GM10266 (cell line): ENCODE measurements at regions not wholly inside any gene's neighbourhood (a gene's known extent, or its start where the extent isn't known, plus 50 kb on each side); places are given as distances from the start of the nearest gene placed in this dataset.

Source experiments
- DNase-seq: peaks from one replicate; pipeline ENCODE4 v3.0.0; 2012; ENCODE audit errors: extremely low spot score
- CTCF ChIP-seq: IDR thresholded peaks from 2 replicates; pipeline ENCODE4 v1.5.1; 2012; ENCODE audit warnings: mild to moderate bottlenecking, low read depth; ENCODE audit not compliant: control insufficient read depth, insufficient read depth; ENCODE audit errors: missing control alignments

- DNase-seq = no peak
- no peak for TF ChIP-seq CTCF
Observed at GRCh38 chr4:62235911-62236310, 1035.8 kb downstream of the ADGRL3 start.

GRCh38 chr4:62232814-62233213 is 1032.7 kb downstream of the ADGRL3 start:
- DNase-seq = no peak
- TF ChIP-seq CTCF = no peak

GRCh38 chr4:62231994-62232393 is 1031.9 kb downstream of the ADGRL3 start:
- DNase-seq = no peak
- TF ChIP-seq CTCF = no peak

- no peak for TF ChIP-seq CTCF
- no peak for DNase-seq
Observed at GRCh38 chr4:62226082-62226481, 1026.0 kb downstream of the ADGRL3 start.

- no peak for TF ChIP-seq CTCF
Observed at GRCh38 chr4:62222121-62222520, 1022.0 kb downstream of the ADGRL3 start.

GRCh38 chr4:62210486-62210885 is 1010.4 kb downstream of the ADGRL3 start:
- TF ChIP-seq CTCF = no peak
- no peak for DNase-seq

More at GRCh38 chr4:62222121-62222520, 1022.0 kb downstream of the ADGRL3 start:
- no peak for DNase-seq

GRCh38 chr4:62209757-62210485 is 1009.8 kb downstream of the ADGRL3 start:
- no peak for DNase-seq
- TF ChIP-seq CTCF = no peak
